ENCODE measurements at regions not wholly inside any gene's neighbourhood (a gene's known extent, or its start where the extent isn't known, plus 50 kb on each side); places are given as distances from the start of the nearest gene placed in this dataset.

DNA sequence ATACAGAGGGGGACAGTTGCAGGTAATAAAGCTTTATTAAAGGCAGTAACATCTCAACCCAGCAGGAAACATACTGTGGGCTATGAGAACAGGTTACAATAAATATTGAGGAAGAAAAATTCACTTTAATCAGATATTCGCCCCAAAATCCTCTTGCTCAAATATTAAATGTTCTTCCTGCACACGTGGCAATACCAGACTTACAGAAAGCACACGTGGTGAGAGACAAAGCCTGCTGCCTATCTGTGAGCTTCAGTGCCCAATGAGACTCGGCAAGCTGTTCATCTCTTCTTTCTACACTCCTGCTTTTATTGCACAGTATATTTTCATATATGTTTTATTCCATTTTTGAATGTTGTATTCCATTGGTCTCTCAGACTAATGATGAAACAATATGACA, 113.2 kb downstream of the OR13A1 start:
- dilution Hi-C loops (cut with MboI; ENCODE audit: extremely low pct_ligation_motif_present, low sequenced_read_pairs), result no loop called here
- H3K27ac ChIP-seq (ENCODE audit: control insufficient read depth, insufficient read depth, low read length), result no peak overlapping the region
- no peaks in the 10 kb centered on the region for H3K4me1 ChIP-seq (ENCODE audit: control insufficient read depth, extremely low read depth, insufficient read depth, low read length)
- H3K9me3 ChIP-seq (ENCODE audit: control insufficient read depth, low read depth, low read length), result no peaks in the 10 kb centered on the region
- H3K4me3 ChIP-seq (ENCODE audit: control insufficient read depth in 2 of 3, extremely low read depth in 1 of 3, insufficient read depth in 2 of 3, low read depth in 1 of 3, low read length in 3 of 3), result no peak overlapping the region
- no peaks in the 10 kb centered on the region for H3K9me1 ChIP-seq (ENCODE audit: control insufficient read depth, extremely low read depth, insufficient read depth, low read length)
- no peak overlapping the region for H3K9ac ChIP-seq (ENCODE audit: control insufficient read depth, extremely low read depth, insufficient read depth, low read length)
- no peaks in the 10 kb centered on the region for H4K20me1 ChIP-seq (ENCODE audit: control insufficient read depth, extremely low read depth, insufficient read depth, low read length)
- H3K4me2 ChIP-seq (ENCODE audit: control insufficient read depth, extremely low read depth, insufficient read depth, low read depth, low read length), result no peak overlapping the region
- H3K79me2 ChIP-seq (ENCODE audit: control insufficient read depth, insufficient read depth, low read length), result no peaks in the 10 kb centered on the region
- H3K27me3 ChIP-seq (ENCODE audit: control insufficient read depth, extremely low read depth, insufficient read depth, low read length), result peaks cover 19% of the 10 kb centered on the region
- FAIRE-seq, result no peak
- no peak for TF ChIP-seq EZH2 (IDR thresholded peaks at IDR 0.05; ENCODE audit: low read length)
- TF ChIP-seq, protein P1, sequence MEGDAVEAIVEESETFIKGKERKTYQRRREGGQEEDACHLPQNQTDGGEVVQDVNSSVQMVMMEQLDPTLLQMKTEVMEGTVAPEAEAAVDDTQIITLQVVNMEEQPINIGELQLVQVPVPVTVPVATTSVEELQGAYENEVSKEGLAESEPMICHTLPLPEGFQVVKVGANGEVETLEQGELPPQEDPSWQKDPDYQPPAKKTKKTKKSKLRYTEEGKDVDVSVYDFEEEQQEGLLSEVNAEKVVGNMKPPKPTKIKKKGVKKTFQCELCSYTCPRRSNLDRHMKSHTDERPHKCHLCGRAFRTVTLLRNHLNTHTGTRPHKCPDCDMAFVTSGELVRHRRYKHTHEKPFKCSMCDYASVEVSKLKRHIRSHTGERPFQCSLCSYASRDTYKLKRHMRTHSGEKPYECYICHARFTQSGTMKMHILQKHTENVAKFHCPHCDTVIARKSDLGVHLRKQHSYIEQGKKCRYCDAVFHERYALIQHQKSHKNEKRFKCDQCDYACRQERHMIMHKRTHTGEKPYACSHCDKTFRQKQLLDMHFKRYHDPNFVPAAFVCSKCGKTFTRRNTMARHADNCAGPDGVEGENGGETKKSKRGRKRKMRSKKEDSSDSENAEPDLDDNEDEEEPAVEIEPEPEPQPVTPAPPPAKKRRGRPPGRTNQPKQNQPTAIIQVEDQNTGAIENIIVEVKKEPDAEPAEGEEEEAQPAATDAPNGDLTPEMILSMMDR (optimal IDR thresholded peaks at IDR 0.05 in 1 of 3, IDR thresholded peaks at IDR 0.05 in 1 of 3, conservative IDR thresholded peaks at IDR 0.05 in 1 of 3; ENCODE audit: extremely low read depth in 1 of 3, insufficient read depth in 2 of 3, low read length in 3 of 3), result no peak
- H2AFZ ChIP-seq (ENCODE audit: control insufficient read depth, low read length), result no peak overlapping the region
- no peak for DNase-seq (ENCODE audit: low read depth, low spot score)
- no peaks in the 10 kb centered on the region for H3K36me3 ChIP-seq (ENCODE audit: control insufficient read depth in 2 of 2, extremely low read depth in 1 of 2, insufficient read depth in 2 of 2, low read length in 2 of 2)

DNA sequence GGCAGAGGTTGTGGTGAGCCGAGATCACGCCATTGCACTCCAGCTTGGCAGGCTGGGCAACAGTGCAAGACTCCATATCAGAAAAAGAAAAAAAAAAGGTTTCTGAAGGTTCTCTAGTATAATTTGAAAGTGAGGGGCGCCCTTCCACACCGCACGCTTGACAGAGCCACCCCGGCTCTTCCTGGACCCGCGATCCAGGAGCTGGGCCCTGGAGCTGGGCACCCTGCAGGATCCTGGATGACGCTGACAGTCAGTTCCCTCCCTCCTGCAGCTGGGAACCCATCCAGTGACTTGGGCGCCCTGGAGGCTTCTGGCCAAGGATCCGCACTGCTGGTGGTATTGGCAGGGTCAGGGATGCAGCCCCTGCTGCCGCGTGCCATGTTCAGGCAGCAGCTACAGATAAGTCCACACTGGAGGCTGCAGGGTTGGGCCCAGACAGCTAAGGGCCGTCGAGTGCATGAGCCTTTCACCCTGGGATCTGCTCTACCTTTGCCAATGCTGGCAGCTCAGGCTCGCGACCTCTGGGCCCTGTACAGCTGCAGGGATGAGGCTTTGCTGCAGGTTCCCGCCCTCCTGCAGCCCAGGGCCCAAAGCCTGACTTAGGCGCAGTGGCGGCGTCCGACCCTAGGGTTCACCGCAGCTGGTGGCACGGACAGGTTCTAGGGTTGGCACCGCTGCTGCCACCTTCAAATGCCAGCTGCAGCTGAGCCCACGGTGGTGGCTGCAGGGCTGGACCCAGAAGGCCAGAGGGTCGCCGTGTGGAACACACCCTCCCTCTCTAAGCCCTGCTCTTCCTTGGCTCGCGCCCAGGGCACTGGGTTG, 110.2 kb downstream of the OR13A1 start:
- FAIRE-seq (no peak), DNase-seq (ENCODE audit: low read depth, low spot score) (no peak)
- peaks cover 7% of the 10 kb centered on the region for H3K27me3 ChIP-seq (ENCODE audit: control insufficient read depth, extremely low read depth, insufficient read depth, low read length)
- H3K9me3 ChIP-seq (ENCODE audit: control insufficient read depth, low read depth, low read length), result no peaks in the 10 kb centered on the region
- no peak overlapping the region for H3K27ac ChIP-seq (ENCODE audit: control insufficient read depth, insufficient read depth, low read length)
- H3K36me3 ChIP-seq (ENCODE audit: control insufficient read depth in 2 of 2, extremely low read depth in 1 of 2, insufficient read depth in 2 of 2, low read length in 2 of 2), result no peaks in the 10 kb centered on the region
- dilution Hi-C loops (cut with MboI; ENCODE audit: extremely low pct_ligation_motif_present, low sequenced_read_pairs), result no loop called here
- no peak overlapping the region for H3K4me3 ChIP-seq (ENCODE audit: control insufficient read depth in 2 of 3, extremely low read depth in 1 of 3, insufficient read depth in 2 of 3, low read depth in 1 of 3, low read length in 3 of 3)
- no peak overlapping the region for H2AFZ ChIP-seq (ENCODE audit: control insufficient read depth, low read length)
- no peak overlapping the region for H3K4me2 ChIP-seq (ENCODE audit: control insufficient read depth, extremely low read depth, insufficient read depth, low read depth, low read length)
- H3K79me2 ChIP-seq (ENCODE audit: control insufficient read depth, insufficient read depth, low read length), result no peaks in the 10 kb centered on the region
- TF ChIP-seq, protein P1 (optimal IDR thresholded peaks at IDR 0.05 in 1 of 3, IDR thresholded peaks at IDR 0.05 in 1 of 3, conservative IDR thresholded peaks at IDR 0.05 in 1 of 3; ENCODE audit: extremely low read depth in 1 of 3, insufficient read depth in 2 of 3, low read length in 3 of 3), result no peak
- no peak for TF ChIP-seq EZH2 (IDR thresholded peaks at IDR 0.05; ENCODE audit: low read length)
- no peak overlapping the region for H3K9ac ChIP-seq (ENCODE audit: control insufficient read depth, extremely low read depth, insufficient read depth, low read length)
- no peaks in the 10 kb centered on the region for H3K4me1 ChIP-seq (ENCODE audit: control insufficient read depth, extremely low read depth, insufficient read depth, low read length)
- H4K20me1 ChIP-seq (ENCODE audit: control insufficient read depth, extremely low read depth, insufficient read depth, low read length), result no peaks in the 10 kb centered on the region
- no peaks in the 10 kb centered on the region for H3K9me1 ChIP-seq (ENCODE audit: control insufficient read depth, extremely low read depth, insufficient read depth, low read length)

Measured in keratinocyte (primary cell).